ENCODE measurements at regions not wholly inside any gene's neighbourhood (a gene's known extent, or its start where the extent isn't known, plus 50 kb on each side); places are given as distances from the start of the nearest gene placed in this dataset.

GRCh38 chr14:88075269-88075981 lies 70.5 kb downstream of the GPR65 start:
- CTCF ChIA-PET (ENCODE audit: low intra/inter-chr PET ratio) = no interaction called here
- no peaks in the 10 kb centered on the region for H3K79me2 ChIP-seq (ENCODE audit: control insufficient read depth, insufficient read depth, low read length)
- no peak for FAIRE-seq
- no peak overlapping the region for H3K4me3 ChIP-seq
- no peaks in the 10 kb centered on the region for H3K36me3 ChIP-seq (ENCODE audit: control insufficient read depth, insufficient read depth, low read length)
- no peak for DNase-seq (ENCODE audit: extremely low read depth in 1 of 4, low spot score in 3 of 4)
- H3K4me2 ChIP-seq (ENCODE audit: insufficient read depth, low read length) = no peak overlapping the region
- H3K27me3 ChIP-seq (ENCODE audit: control insufficient read depth in 2 of 2, insufficient read depth in 2 of 2, low read length in 2 of 2) = no peaks in the 10 kb centered on the region
- no peak overlapping the region for H3K27ac ChIP-seq (ENCODE audit: extremely low read depth, low read depth, low read length)
- TF ChIP-seq NFIC (IDR thresholded peaks at IDR 0.05) (no peak), ATF2 (CRISPR knock-in tag; IDR thresholded peaks at IDR 0.05) (no peak), USF1 (CRISPR knock-in tag; IDR thresholded peaks at IDR 0.05) (no peak), FOXP1 (CRISPR knock-in tag; IDR thresholded peaks at IDR 0.05) (no peak), POLR3G (IDR thresholded peaks at IDR 0.05; ENCODE audit: extremely low read depth, insufficient read length, insufficient replicate concordance) (no peak), TAF9B (IDR thresholded peaks at IDR 0.05; ENCODE audit: partially characterized antibody) (no peak), MTA2 (IDR thresholded peaks at IDR 0.05; ENCODE audit: low read depth) (no peak)
- no peaks in the 10 kb centered on the region for H3K4me1 ChIP-seq (replicated peaks in 1 of 2; ENCODE audit: control insufficient read depth in 2 of 2, insufficient read depth in 2 of 2, low read length in 2 of 2)
- H4K20me1 ChIP-seq (replicated peaks; ENCODE audit: control insufficient read depth, insufficient read depth, low read length) = no peaks in the 10 kb centered on the region
- intact Hi-C loops (cut with micrococcal nuclease) = no loop called here
- no peaks in the 10 kb centered on the region for H3K9me3 ChIP-seq (replicated peaks; ENCODE audit: control insufficient read depth, insufficient read depth, low read depth, low read length)
- in situ Hi-C loops (cut with MboI) = no loop called here
- H3K9me1 ChIP-seq (ENCODE audit: control insufficient read depth, insufficient read depth, low read length) = no peaks in the 10 kb centered on the region
- POLR2A ChIA-PET = interaction anchor here (1.0 kb wide), 1 partner anchor 68 kb away, joined by 3 read pairs; no protein-coding TSS in a partner anchor
- H3K9ac ChIP-seq (ENCODE audit: insufficient read depth in 1 of 2, low read depth in 2 of 2, low read length in 2 of 2) = no peak overlapping the region
- no TSS peak for BruUV-seq (replicated peaks)
- H2AFZ ChIP-seq (ENCODE audit: low read depth, low read length) = no peak overlapping the region
- WGBS (ENCODE audit: insufficient coverage, low coverage, missing lambda C conversion rate) = 4% methylated on average over 4 of the region's 4 CpGs
- ATAC-seq = no peak
